Endothelial cell of umbilical vein (primary cell): ENCODE measurements at regions not wholly inside any gene's neighbourhood (a gene's known extent, or its start where the extent isn't known, plus 50 kb on each side); places are given as distances from the start of the nearest gene placed in this dataset.

ENCODE experiments used
- BruUV-seq: library from RNA; stranded (reverse); fragments of 400-500 nt; replicated peaks from 2 replicates; lab custom pipeline; 2021; lab: Mats Ljungman, UMichigan
- CTCF ChIA-PET: fragments of 300-600, 350-600 bp; sonication (Branson Sonifier 250); formaldehyde crosslinking; loops from one replicate; lab custom pipeline; 2021; ENCODE audit warnings: antibody characterized with exemption, inconsistent platforms; lab: Charles Lee
- POLR2A ChIA-PET: fragments of 300-600, 350-600 bp; sonication (Branson Sonifier 250); formaldehyde crosslinking; loops from one replicate; lab custom pipeline; 2021; ENCODE audit warnings: antibody characterized with exemption, inconsistent platforms; lab: Charles Lee
- DNase-seq: peaks from one replicate; pipeline ENCODE4 v3.0.0-alpha.2; 2011; ENCODE audit warnings: low read depth, low spot score
- FAIRE-seq: peaks from 2 replicates; lab custom pipeline; 2011; peaks lifted over from hg19 to GRCh38; lab: Jason Lieb, UNC
- H2AFZ ChIP-seq: 2 replicates; pipeline ENCODE4 v1.6.0; 2012; ENCODE audit warnings: low read depth, low read length, control low read depth, inconsistent platforms
- H3K27ac ChIP-seq: 2 replicates; pipeline ENCODE4 v1.5.1; 2011; ENCODE audit warnings: low read depth, mild to moderate bottlenecking, control low read depth, low read length, moderate library complexity; ENCODE audit not compliant: insufficient read depth
- H3K27me3 ChIP-seq, 2 experiments: 2 replicates each; pipeline versions ENCODE4 v1.6.0 to v1.6.1; 2011; ENCODE audit warnings: low read length in 2 of 2, mixed read lengths in 1 of 2; ENCODE audit not compliant: control insufficient read depth in 2 of 2, insufficient read depth in 2 of 2
- H3K36me3 ChIP-seq, 2 experiments: 2 replicates in 1 of 2; 3 replicates in 1 of 2; pipeline ENCODE4 v1.5.1; 2011; ENCODE audit warnings: low read length in 2 of 2, mild to moderate bottlenecking in 1 of 2, moderate library complexity in 1 of 2; ENCODE audit not compliant: control insufficient read depth in 2 of 2, insufficient read depth in 2 of 2; ENCODE audit errors: extremely low read depth in 1 of 2
- H3K4me1 ChIP-seq: 3 replicates; pipeline ENCODE4 v1.5.1; 2011; ENCODE audit warnings: mild to moderate bottlenecking, low read length; ENCODE audit not compliant: control insufficient read depth, insufficient read depth; ENCODE audit errors: extremely low read depth
- H3K4me2 ChIP-seq: 2 replicates; pipeline ENCODE4 v1.6.1; 2011; ENCODE audit warnings: low read length, control low read depth, mixed read lengths; ENCODE audit not compliant: insufficient read depth
- H3K4me3 ChIP-seq, 3 experiments: fragments of 200-600 bp in 1 of 3; sonication (generic), shearing (Covaris generic) in 1 of 3; replicated peaks in 1 of 3; 2 replicates each; pipeline ENCODE4 v1.5.1; 2011 to 2016; ENCODE audit warnings: control low read depth in 3 of 3, low read length in 3 of 3, mild to moderate bottlenecking in 2 of 3, inconsistent platforms in 1 of 3, low read depth in 1 of 3, moderate library complexity in 1 of 3; ENCODE audit not compliant: insufficient read depth in 1 of 3
- H3K79me2 ChIP-seq: 2 replicates; pipeline ENCODE4 v1.6.0; 2012; ENCODE audit warnings: low read length, inconsistent platforms; ENCODE audit not compliant: control insufficient read depth, insufficient read depth
- H3K9ac ChIP-seq: replicated peaks from 2 replicates; pipeline ENCODE3; 2011; ENCODE audit warnings: low read length, control low read depth; ENCODE audit not compliant: insufficient read depth; ENCODE audit errors: extremely low read depth
- H3K9me1 ChIP-seq: replicated peaks from 3 replicates; pipeline ENCODE4 v1.6.0; 2011; ENCODE audit warnings: mild to moderate bottlenecking, low read length; ENCODE audit not compliant: control insufficient read depth, insufficient read depth; ENCODE audit errors: extremely low read depth
- H3K9me3 ChIP-seq: replicated peaks from 2 replicates; pipeline ENCODE4 v1.5.1; 2012; ENCODE audit warnings: low read length, inconsistent platforms; ENCODE audit not compliant: control insufficient read depth, insufficient read depth
- H4K20me1 ChIP-seq: replicated peaks from 2 replicates; pipeline ENCODE3; 2011; ENCODE audit warnings: mild to moderate bottlenecking, low read length; ENCODE audit not compliant: control insufficient read depth, insufficient read depth; ENCODE audit errors: extremely low read depth
- CTCF ChIP-seq, 2 donors: IDR thresholded peaks; 1 replicate in 1 of 2; 2 replicates in 1 of 2; pipeline ENCODE4 v1.5.1; 2011; ENCODE audit warnings: low read length in 2 of 2, mild to moderate bottlenecking in 2 of 2, moderate library complexity in 2 of 2, control low read depth in 1 of 2, inconsistent platforms in 1 of 2, low read depth in 1 of 2; ENCODE audit not compliant: insufficient read depth in 1 of 2; ENCODE audit errors: extremely low read depth in 1 of 2
- FOS ChIP-seq: IDR thresholded peaks from 2 replicates; pipeline ENCODE4 v1.6.1; 2011; ENCODE audit warnings: mild to moderate bottlenecking, low read length, moderate library complexity, borderline replicate concordance; ENCODE audit not compliant: insufficient read depth
- JUN ChIP-seq: IDR thresholded peaks from 2 replicates; pipeline ENCODE4 v1.6.1; 2011; ENCODE audit warnings: borderline replicate concordance, low read depth; ENCODE audit not compliant: insufficient read length, insufficient read depth
- MYC ChIP-seq: IDR thresholded peaks from one replicate; pipeline ENCODE4 v1.6.1; 2011; ENCODE audit warnings: mild to moderate bottlenecking, low read depth, low read length
- POLR2A ChIP-seq: IDR thresholded peaks from 2 replicates; pipeline ENCODE4 v1.6.1; 2012; ENCODE audit warnings: low read depth, mild to moderate bottlenecking, control low read depth, low read length
- POLR2AphosphoS5 ChIP-seq: IDR thresholded peaks from 2 replicates; pipeline ENCODE4 v1.6.1; 2012; ENCODE audit warnings: low read depth, mild to moderate bottlenecking, control low read depth, low read length, moderate library complexity; ENCODE audit not compliant: insufficient read depth
- dilution Hi-C: fragments of 300-500 bp; cut with MboI; formaldehyde crosslinking; loops from one replicate; pipeline ENCODE4 v1.15.0; 2019; ENCODE audit warnings: low sequenced_read_pairs; ENCODE audit not compliant: extremely low pct_ligation_motif_present
- intact Hi-C: fragments of 100-400 bp; cut with micrococcal nuclease; formaldehyde crosslinking; loops from one replicate; pipeline ENCODE4 v1.10.0; 2022
- TF ChIP-seq, protein P1 (sequence below): IDR thresholded peaks from 2 replicates; pipeline ENCODE4 v1.6.1; 2011; ENCODE audit not compliant: insufficient read depth, insufficient read length

DNA sequence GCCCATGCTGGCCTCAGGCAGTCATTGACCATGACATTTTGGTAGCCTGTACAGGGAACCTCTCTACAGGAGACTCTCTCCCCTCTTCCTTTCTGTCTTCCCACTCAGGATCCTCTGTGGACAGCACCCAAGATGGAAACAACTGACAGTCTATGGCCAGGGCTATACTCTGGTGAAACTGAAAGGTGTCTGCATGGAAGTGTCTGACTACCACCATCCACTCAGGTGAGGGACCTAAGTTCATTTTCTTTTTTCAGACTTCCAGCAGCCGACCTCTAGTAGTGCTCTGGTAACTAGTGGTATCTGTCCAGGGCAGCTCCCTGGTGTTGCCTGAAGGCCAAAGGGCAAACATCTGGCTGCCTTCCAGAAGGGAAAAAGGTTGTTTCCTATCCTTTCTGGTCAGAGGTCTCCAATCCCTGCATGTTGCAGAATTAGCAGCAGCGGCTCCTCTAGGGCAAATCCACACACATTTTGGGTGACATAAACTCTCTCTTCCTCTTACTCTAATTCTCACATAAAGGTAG lies 804.5 kb downstream of the C4orf33 start:
- dilution Hi-C loops (no loop called here), intact Hi-C loops (no loop called here)
- Histone ChIP-seq H3K9me1 (no peaks in the 10 kb centered on the region), H3K36me3 (no peaks in the 10 kb centered on the region), H2AFZ (no peak overlapping the region), H3K27me3 (no peaks in the 10 kb centered on the region), H3K9me3 (no peaks in the 10 kb centered on the region), H3K27ac (no peak overlapping the region), H4K20me1 (no peaks in the 10 kb centered on the region), H3K79me2 (no peaks in the 10 kb centered on the region), H3K4me3 (no peak overlapping the region), H3K4me2 (no peak overlapping the region), H3K4me1 (no peaks in the 10 kb centered on the region), H3K9ac (no peak overlapping the region)
- BruUV-seq = no TSS peak
- ChIA-PET POLR2A (no interaction called here), CTCF (no interaction called here)
- FAIRE-seq (no peak), DNase-seq (no peak)
- TF ChIP-seq MYC (no peak), FOS (no peak), JUN (no peak), POLR2A (no peak), CTCF (IDR thresholded peaks at IDR 0.05; ENCODE audit: extremely low read depth in 1 of 2, insufficient read depth in 1 of 2, low read depth in 1 of 2, low read length in 2 of 2) (no peak)
- TF ChIP-seq, protein P1, sequence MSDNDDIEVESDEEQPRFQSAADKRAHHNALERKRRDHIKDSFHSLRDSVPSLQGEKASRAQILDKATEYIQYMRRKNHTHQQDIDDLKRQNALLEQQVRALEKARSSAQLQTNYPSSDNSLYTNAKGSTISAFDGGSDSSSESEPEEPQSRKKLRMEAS = no peak

GRCh38 chr4:129901205-129901604 lies 805.3 kb downstream of the C4orf33 start:
- no peak overlapping the region for H3K27ac ChIP-seq
- H3K27me3 ChIP-seq = no peaks in the 10 kb centered on the region
- no peak for TF ChIP-seq POLR2AphosphoS5
- H3K9ac ChIP-seq = no peak overlapping the region
- H3K4me1 ChIP-seq = no peaks in the 10 kb centered on the region
- H2AFZ ChIP-seq = no peak overlapping the region
- intact Hi-C loops = no loop called here
- H3K9me1 ChIP-seq = no peaks in the 10 kb centered on the region
- H3K36me3 ChIP-seq = no peaks in the 10 kb centered on the region
- no peaks in the 10 kb centered on the region for H3K79me2 ChIP-seq
- ChIA-PET CTCF (no interaction called here), POLR2A (no interaction called here)
- dilution Hi-C loops = no loop called here
- DNase-seq = no peak
- no TSS peak for BruUV-seq
- no peaks in the 10 kb centered on the region for H4K20me1 ChIP-seq
- no peak overlapping the region for H3K4me2 ChIP-seq
- no peak for FAIRE-seq
- no peaks in the 10 kb centered on the region for H3K9me3 ChIP-seq
- H3K4me3 ChIP-seq = no peak overlapping the region
